CD14-positive monocyte (primary cell): ENCODE measurements at regions not wholly inside any gene's neighbourhood (a gene's known extent, or its start where the extent isn't known, plus 50 kb on each side); places are given as distances from the start of the nearest gene placed in this dataset.

Source experiments
- DNase-seq, 3 donors: peaks; one replicate each; pipeline ENCODE4 v3.0.0-alpha.2; 2011 to 2022
- H2AFZ ChIP-seq: 2 replicates; pipeline ENCODE4 v1.6.0; 2012; ENCODE audit warnings: mild to moderate bottlenecking, low read depth, low read length, inconsistent platforms; ENCODE audit not compliant: insufficient read depth, poor library complexity, severe bottlenecking
- H3K27ac ChIP-seq, 2 donors: 1 replicate in 1 of 2; 2 replicates in 1 of 2; pipeline ENCODE4 v1.5.1; 2012 to 2013; ENCODE audit warnings: low read length in 2 of 2, control low read depth in 1 of 2, inconsistent platforms in 1 of 2, low read depth in 1 of 2, mild to moderate bottlenecking in 1 of 2
- H3K27me3 ChIP-seq, 2 donors: one replicate each; pipeline versions ENCODE4 v1.6.0 to v1.6.1; 2011 to 2013; ENCODE audit warnings: low read length in 2 of 2; ENCODE audit not compliant: control insufficient read depth in 2 of 2, insufficient read depth in 2 of 2
- H3K36me3 ChIP-seq, 2 donors: replicated peaks in 1 of 2; 1 replicate in 1 of 2; 2 replicates in 1 of 2; pipeline versions ENCODE4 v1.5.1 to v1.6.1; 2012 to 2013; ENCODE audit warnings: low read length in 2 of 2, control low read depth in 1 of 2, inconsistent platforms in 1 of 2, mild to moderate bottlenecking in 1 of 2; ENCODE audit not compliant: insufficient read depth in 2 of 2, control insufficient read depth in 1 of 2
- H3K4me1 ChIP-seq, 2 donors: 1 replicate in 1 of 2; 2 replicates in 1 of 2; pipeline versions ENCODE4 v1.5.1 to v1.6.1; 2012 to 2013; ENCODE audit warnings: low read length in 2 of 2, control low read depth in 1 of 2, inconsistent platforms in 1 of 2, mild to moderate bottlenecking in 1 of 2, moderate library complexity in 1 of 2; ENCODE audit not compliant: insufficient read depth in 2 of 2, control insufficient read depth in 1 of 2
- H3K4me2 ChIP-seq: replicated peaks from 2 replicates; pipeline ENCODE3; 2012; ENCODE audit warnings: low read length, moderate library complexity, mild to moderate bottlenecking; ENCODE audit not compliant: poor library complexity, severe bottlenecking; ENCODE audit errors: extremely low read depth
- H3K4me3 ChIP-seq, 3 experiments: fragments of 200-600 bp in 1 of 3; sonication (generic) in 1 of 3; replicated peaks in 1 of 3; 1 replicate in 2 of 3; 2 replicates in 1 of 3; pipeline ENCODE4 v1.5.1; 2011 to 2013; ENCODE audit warnings: low read length in 3 of 3, mild to moderate bottlenecking in 3 of 3, control low read depth in 2 of 3, low read depth in 2 of 3, inconsistent platforms in 1 of 3, moderate library complexity in 1 of 3
- H3K79me2 ChIP-seq: 2 replicates; pipeline ENCODE4 v1.6.0; 2012; ENCODE audit warnings: mild to moderate bottlenecking, control low read depth, inconsistent platforms, low read length, moderate library complexity; ENCODE audit not compliant: insufficient read depth
- H3K9ac ChIP-seq: 2 replicates; pipeline ENCODE4 v1.6.0; 2017; ENCODE audit warnings: low read length, mild to moderate bottlenecking; ENCODE audit not compliant: insufficient read depth, poor library complexity, severe bottlenecking
- H3K9me3 ChIP-seq, 2 donors: replicated peaks in 1 of 2; 1 replicate in 1 of 2; 2 replicates in 1 of 2; pipeline versions ENCODE4 v1.5.1 to v1.6.1; 2012 to 2013; ENCODE audit warnings: low read length in 2 of 2, control low read depth in 1 of 2; ENCODE audit not compliant: control insufficient read depth in 1 of 2, insufficient read depth in 1 of 2
- H4K20me1 ChIP-seq: 2 replicates; pipeline ENCODE4 v1.6.0; 2012; ENCODE audit warnings: mild to moderate bottlenecking, low read length, control low read depth, moderate library complexity; ENCODE audit not compliant: insufficient read depth
- H3K27ac Mint-ChIP-seq, 7 donors: one replicate each; pipeline ENCODE4 v1.8.0; 2020; ENCODE audit warnings: mild to moderate bottlenecking in 7 of 7, mixed read lengths in 7 of 7, moderate library complexity in 6 of 7, inconsistent platforms in 2 of 7
- H3K27me3 Mint-ChIP-seq, 3 donors: one replicate each; pipeline ENCODE4 v1.8.0; 2021 to 2022; ENCODE audit warnings: low read depth in 3 of 3, mild to moderate bottlenecking in 3 of 3, mixed read lengths in 3 of 3, moderate library complexity in 3 of 3, inconsistent platforms in 1 of 3
- H3K36me3 Mint-ChIP-seq, 2 donors: one replicate each; pipeline ENCODE4 v1.8.0; 2020; ENCODE audit warnings: mixed read lengths in 2 of 2, inconsistent platforms in 1 of 2, mild to moderate bottlenecking in 1 of 2
- H3K4me1 Mint-ChIP-seq: one replicate; pipeline ENCODE4 v1.8.0; 2020; ENCODE audit warnings: mild to moderate bottlenecking, mixed read lengths
- H3K4me3 Mint-ChIP-seq, 2 donors: one replicate each; pipeline ENCODE4 v1.8.0; 2020; ENCODE audit warnings: mild to moderate bottlenecking in 2 of 2, mixed read lengths in 2 of 2, moderate library complexity in 1 of 2
- H3K9me3 Mint-ChIP-seq, 7 donors: one replicate each; pipeline ENCODE4 v1.8.0; 2020 to 2022; ENCODE audit warnings: mixed read lengths in 7 of 7, mild to moderate bottlenecking in 6 of 7, moderate library complexity in 6 of 7, inconsistent platforms in 2 of 7
- WGBS: methylation state at CpG from one replicate; pipeline ENCODE4 v1.1.5; 2013; ENCODE audit warnings: missing lambda C conversion rate; ENCODE audit not compliant: insufficient coverage; 5-methylcytosine and 5-hydroxymethylcytosine counted together
- intact Hi-C, 2 donors: fragments of 100-400 bp; cut with micrococcal nuclease; formaldehyde crosslinking; loops; one replicate each; pipeline versions ENCODE4 v1.15.0 to v1.15.1; 2023
- TF ChIP-seq, protein P1 (sequence below): fragments of 200-600 bp; IDR thresholded peaks from one replicate; pipeline ENCODE4 v1.8.0; 2022; ENCODE audit warnings: antibody characterized with exemption, mild to moderate bottlenecking

DNA sequence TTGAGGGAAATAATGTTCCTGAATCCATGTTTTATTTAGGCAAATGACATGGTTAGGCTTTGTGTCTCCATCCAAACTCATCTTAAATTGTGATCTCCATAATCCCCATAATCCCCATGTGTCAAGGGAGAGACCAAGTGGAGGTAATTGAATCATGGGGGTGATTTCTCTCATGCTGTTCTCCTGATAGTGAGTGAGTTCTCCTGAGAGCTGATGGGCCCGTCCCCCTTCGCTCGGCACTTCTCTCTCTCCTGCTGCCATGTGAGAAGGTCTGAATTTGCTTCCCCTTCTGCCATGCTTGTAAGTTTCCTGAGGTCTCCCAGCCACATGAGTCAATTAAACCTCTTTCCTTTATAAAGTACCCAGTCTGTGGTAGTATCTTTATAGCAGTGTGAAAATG is 563.0 kb upstream of the NR3C2 start:
- no peaks in the 10 kb centered on the region for H3K36me3 Mint-ChIP-seq
- no peak overlapping the region for H3K4me2 ChIP-seq
- TF ChIP-seq, protein P1, sequence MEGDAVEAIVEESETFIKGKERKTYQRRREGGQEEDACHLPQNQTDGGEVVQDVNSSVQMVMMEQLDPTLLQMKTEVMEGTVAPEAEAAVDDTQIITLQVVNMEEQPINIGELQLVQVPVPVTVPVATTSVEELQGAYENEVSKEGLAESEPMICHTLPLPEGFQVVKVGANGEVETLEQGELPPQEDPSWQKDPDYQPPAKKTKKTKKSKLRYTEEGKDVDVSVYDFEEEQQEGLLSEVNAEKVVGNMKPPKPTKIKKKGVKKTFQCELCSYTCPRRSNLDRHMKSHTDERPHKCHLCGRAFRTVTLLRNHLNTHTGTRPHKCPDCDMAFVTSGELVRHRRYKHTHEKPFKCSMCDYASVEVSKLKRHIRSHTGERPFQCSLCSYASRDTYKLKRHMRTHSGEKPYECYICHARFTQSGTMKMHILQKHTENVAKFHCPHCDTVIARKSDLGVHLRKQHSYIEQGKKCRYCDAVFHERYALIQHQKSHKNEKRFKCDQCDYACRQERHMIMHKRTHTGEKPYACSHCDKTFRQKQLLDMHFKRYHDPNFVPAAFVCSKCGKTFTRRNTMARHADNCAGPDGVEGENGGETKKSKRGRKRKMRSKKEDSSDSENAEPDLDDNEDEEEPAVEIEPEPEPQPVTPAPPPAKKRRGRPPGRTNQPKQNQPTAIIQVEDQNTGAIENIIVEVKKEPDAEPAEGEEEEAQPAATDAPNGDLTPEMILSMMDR: no peak
- peaks cover 0 to 8% (median 3%) of the 10 kb centered on the region in 7 donors for H3K9me3 Mint-ChIP-seq
- no peaks in the 10 kb centered on the region for H3K9me3 ChIP-seq
- no peaks in the 10 kb centered on the region for H4K20me1 ChIP-seq
- no peak overlapping the region for H3K27ac Mint-ChIP-seq
- no peaks in the 10 kb centered on the region for H3K4me1 ChIP-seq
- H3K4me3 Mint-ChIP-seq: no peak overlapping the region
- no peaks in the 10 kb centered on the region for H3K36me3 ChIP-seq
- no peak for DNase-seq
- H3K4me3 ChIP-seq: no peak overlapping the region
- H3K9ac ChIP-seq: no peak overlapping the region
- H3K27me3 ChIP-seq: no peaks in the 10 kb centered on the region
- H3K27me3 Mint-ChIP-seq: peaks cover 0 to 1% (median 0%) of the 10 kb centered on the region in 3 donors
- WGBS: no CpG with 5 or more reads among the region's 3 CpGs
- no peak overlapping the region for H3K27ac ChIP-seq
- no peaks in the 10 kb centered on the region for H3K79me2 ChIP-seq
- intact Hi-C loops: no loop called here
- H3K4me1 Mint-ChIP-seq: no peaks in the 10 kb centered on the region
- no peak overlapping the region for H2AFZ ChIP-seq

DNA sequence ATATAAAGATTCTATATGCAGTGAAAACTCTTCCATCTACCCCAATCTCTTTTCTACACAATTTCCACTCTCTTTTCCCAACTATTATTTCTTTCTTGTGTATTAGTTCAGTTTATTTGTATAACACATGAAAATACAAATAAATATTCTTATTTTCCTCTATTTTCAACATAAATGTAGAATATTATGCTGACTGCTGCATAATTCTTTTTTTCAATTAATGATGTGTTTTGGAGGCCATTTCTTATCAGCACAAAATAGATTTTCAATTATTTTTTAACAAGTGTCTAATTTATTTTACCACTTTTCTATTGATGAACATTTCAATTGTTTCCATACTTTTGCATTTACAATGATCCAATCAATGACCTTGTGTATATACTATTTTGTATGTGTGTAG is 557.7 kb upstream of the NR3C2 start:
- TF ChIP-seq, protein P1: no peak
- H3K36me3 Mint-ChIP-seq: no peaks in the 10 kb centered on the region
- Histone ChIP-seq H3K36me3 (no peaks in the 10 kb centered on the region), H4K20me1 (no peaks in the 10 kb centered on the region), H3K27ac (no peak overlapping the region), H3K4me1 (no peaks in the 10 kb centered on the region), H3K9ac (no peak overlapping the region), H2AFZ (no peak overlapping the region), H3K4me2 (no peak overlapping the region), H3K4me3 (no peak overlapping the region), H3K27me3 (no peaks in the 10 kb centered on the region), H3K9me3 (no peaks in the 10 kb centered on the region), H3K79me2 (no peaks in the 10 kb centered on the region)
- H3K4me3 Mint-ChIP-seq: no peak overlapping the region
- intact Hi-C loops: no loop called here
- no peaks in the 10 kb centered on the region for H3K4me1 Mint-ChIP-seq
- H3K9me3 Mint-ChIP-seq: peaks cover 0 to 4% (median under 1%) of the 10 kb centered on the region in 7 donors
- DNase-seq: no peak
- H3K27ac Mint-ChIP-seq: no peak overlapping the region
- H3K27me3 Mint-ChIP-seq: no peaks in the 10 kb centered on the region
